ENCODE measurements at regions not wholly inside any gene's neighbourhood (a gene's known extent, or its start where the extent isn't known, plus 50 kb on each side); places are given as distances from the start of the nearest gene placed in this dataset.

GRCh38 chr9:13331320-13331719, 51.8 kb upstream of the MPDZ start:
- Histone ChIP-seq H3K4ac (ENCODE audit: low read depth, low read length) (no peak overlapping the region), H3K4me1 (ENCODE audit: control insufficient read depth in 1 of 2, insufficient read depth in 2 of 2, low read length in 2 of 2) (no peaks in the 10 kb centered on the region), H4K91ac (ENCODE audit: low read depth, low read length) (no peak overlapping the region), H3K9ac (ENCODE audit: low read length) (no peak overlapping the region), H3K4me2 (ENCODE audit: low read length) (no peak overlapping the region), H2BK120ac (ENCODE audit: insufficient read depth, low read length, poor library complexity) (no peak overlapping the region), H3K36me3 (ENCODE audit: control insufficient read depth in 1 of 2, insufficient read depth in 2 of 2, low read length in 2 of 2) (no peaks in the 10 kb centered on the region), H3K18ac (ENCODE audit: low read length) (no peak overlapping the region), H3K27ac (ENCODE audit: low read depth, low read length) (no peak overlapping the region), H3K79me1 (ENCODE audit: low read length) (no peaks in the 10 kb centered on the region), H3K27me3 (ENCODE audit: insufficient read depth, low read length) (no peaks in the 10 kb centered on the region), H2BK12ac (ENCODE audit: low read length) (no peak overlapping the region), H2AK5ac (ENCODE audit: low read length) (no peak overlapping the region), H2AFZ (ENCODE audit: insufficient read depth, low read length, poor library complexity) (no peak overlapping the region), H4K8ac (ENCODE audit: low read depth, low read length) (no peak overlapping the region), H4K12ac (ENCODE audit: low read depth, low read length) (no peak overlapping the region), H3K9me3 (ENCODE audit: insufficient read depth, low read depth, low read length) (no peaks in the 10 kb centered on the region), H3K4me3 (ENCODE audit: low read depth, low read length) (no peak overlapping the region), H3K23ac (ENCODE audit: low read length) (no peak overlapping the region), H2BK5ac (ENCODE audit: low read depth, low read length, poor library complexity) (no peak overlapping the region), H3K14ac (ENCODE audit: low read length) (no peak overlapping the region), H3K79me2 (ENCODE audit: control insufficient read depth, insufficient read depth, low read length, poor library complexity) (no peaks in the 10 kb centered on the region)
- no CpG with 5 or more reads among the region's 3 CpGs for WGBS (ENCODE audit: extremely low coverage, insufficient coverage, insufficient read length)
- DNase-seq, result no peak

GRCh38 chr9:13330396-13331004, 51.0 kb upstream of the MPDZ start:
- H3K4me1 ChIP-seq (ENCODE audit: control insufficient read depth in 1 of 2, insufficient read depth in 2 of 2, low read length in 2 of 2), result no peaks in the 10 kb centered on the region
- no peak overlapping the region for H2BK12ac ChIP-seq (ENCODE audit: low read length)
- H3K4me2 ChIP-seq (ENCODE audit: low read length), result no peak overlapping the region
- H3K18ac ChIP-seq (ENCODE audit: low read length), result no peak overlapping the region
- no peak overlapping the region for H2AK5ac ChIP-seq (ENCODE audit: low read length)
- no peak overlapping the region for H3K27ac ChIP-seq (ENCODE audit: low read depth, low read length)
- no peak overlapping the region for H2BK120ac ChIP-seq (ENCODE audit: insufficient read depth, low read length, poor library complexity)
- no peaks in the 10 kb centered on the region for H3K79me1 ChIP-seq (ENCODE audit: low read length)
- no peak overlapping the region for H3K4ac ChIP-seq (ENCODE audit: low read depth, low read length)
- H4K12ac ChIP-seq (ENCODE audit: low read depth, low read length), result no peak overlapping the region
- no peak overlapping the region for H4K91ac ChIP-seq (ENCODE audit: low read depth, low read length)
- no peak overlapping the region for H3K14ac ChIP-seq (ENCODE audit: low read length)
- H3K4me3 ChIP-seq (ENCODE audit: low read depth, low read length), result no peak overlapping the region
- no peaks in the 10 kb centered on the region for H3K9me3 ChIP-seq (ENCODE audit: insufficient read depth, low read depth, low read length)
- no CpG with 5 or more reads among the region's 1 CpG for WGBS (ENCODE audit: extremely low coverage, insufficient coverage, insufficient read length)
- H3K27me3 ChIP-seq (ENCODE audit: insufficient read depth, low read length), result no peaks in the 10 kb centered on the region
- DNase-seq, result no peak
- H3K9ac ChIP-seq (ENCODE audit: low read length), result no peak overlapping the region
- H3K23ac ChIP-seq (ENCODE audit: low read length), result no peak overlapping the region
- H2BK5ac ChIP-seq (ENCODE audit: low read depth, low read length, poor library complexity), result no peak overlapping the region
- no peaks in the 10 kb centered on the region for H3K36me3 ChIP-seq (ENCODE audit: control insufficient read depth in 1 of 2, insufficient read depth in 2 of 2, low read length in 2 of 2)
- peak overlapping the region; percentile 47 for H4K8ac ChIP-seq (ENCODE audit: low read depth, low read length)
- H3K79me2 ChIP-seq (ENCODE audit: control insufficient read depth, insufficient read depth, low read length, poor library complexity), result no peaks in the 10 kb centered on the region
- no peak overlapping the region for H2AFZ ChIP-seq (ENCODE audit: insufficient read depth, low read length, poor library complexity)
